ENCODE measurements at regions not wholly inside any gene's neighbourhood (a gene's known extent, or its start where the extent isn't known, plus 50 kb on each side); places are given as distances from the start of the nearest gene placed in this dataset.
"Not testable (repeated sequence)": the region's sequence is repeated elsewhere in the genome, so short reads cannot be mapped to it uniquely, and the experiment has no call there.

DNA sequence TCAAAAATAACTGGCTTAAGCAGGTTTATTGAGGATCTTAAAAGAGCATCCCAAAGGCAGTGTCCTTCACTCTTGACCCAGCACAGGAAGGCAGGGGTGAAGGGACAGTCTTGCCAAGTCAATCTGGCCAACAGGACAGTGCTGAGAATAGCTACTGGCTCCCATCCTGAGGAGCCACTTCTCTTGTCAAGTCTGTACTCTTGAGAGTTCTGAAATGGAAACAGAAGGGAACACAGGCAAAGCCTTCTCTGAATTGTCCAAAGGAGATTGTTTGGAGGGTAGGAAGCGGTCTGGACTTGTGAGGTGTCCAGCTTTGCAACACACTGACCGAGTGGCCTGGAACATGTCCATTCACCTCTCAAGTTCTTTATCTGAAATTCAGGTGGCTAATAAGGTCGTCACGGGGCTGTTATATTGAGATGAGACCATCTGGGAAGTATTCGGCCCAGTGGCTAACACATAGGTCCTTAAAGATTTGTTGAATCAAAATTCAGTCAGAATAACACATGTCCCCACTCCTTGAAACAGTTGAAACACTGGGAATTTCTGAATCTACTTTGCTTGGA, 99.5 kb upstream of the FHL2 start:
- no peak for DNase-seq

DNA sequence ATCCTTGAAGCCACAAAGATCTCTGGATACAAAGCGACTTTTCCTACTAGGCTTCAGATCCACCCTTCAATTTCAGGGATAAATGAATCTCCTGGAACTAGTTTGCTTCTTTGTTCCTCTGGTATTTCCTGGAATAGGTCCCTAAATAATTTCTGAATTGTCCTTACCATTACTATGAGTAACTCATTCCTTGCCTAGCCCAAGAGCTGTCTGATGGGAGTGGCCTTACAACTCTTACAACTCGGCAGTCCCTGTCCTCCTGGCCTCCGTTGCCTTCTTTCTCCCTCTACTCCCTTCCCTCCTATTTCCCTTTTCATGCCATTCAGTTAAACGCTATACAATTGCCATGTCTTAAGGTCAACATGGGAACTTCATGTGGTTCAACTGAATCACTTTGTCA, 98.2 kb upstream of the FHL2 start:
- DNase-seq, result no peak

DNA sequence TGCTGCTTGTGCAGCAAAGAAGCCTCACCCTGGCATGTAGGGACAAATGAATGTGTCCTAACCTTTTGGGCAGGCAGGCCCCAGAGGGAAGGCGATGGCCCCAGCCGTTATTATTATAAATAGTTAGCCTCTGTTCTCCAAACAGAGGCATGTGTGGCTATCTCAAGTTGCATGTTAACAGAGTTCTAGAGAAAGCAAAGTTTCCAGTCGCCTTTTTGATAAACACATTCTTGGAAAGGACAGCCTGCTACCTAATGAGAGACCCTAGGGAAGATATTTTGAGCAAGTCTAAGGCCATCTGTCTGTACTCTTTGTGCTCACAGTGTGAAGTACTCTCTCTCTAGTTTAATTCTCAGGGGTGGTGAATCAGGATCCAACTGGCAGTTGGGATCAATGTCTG, 97.4 kb upstream of the FHL2 start:
- DNase-seq, result no peak

DNA sequence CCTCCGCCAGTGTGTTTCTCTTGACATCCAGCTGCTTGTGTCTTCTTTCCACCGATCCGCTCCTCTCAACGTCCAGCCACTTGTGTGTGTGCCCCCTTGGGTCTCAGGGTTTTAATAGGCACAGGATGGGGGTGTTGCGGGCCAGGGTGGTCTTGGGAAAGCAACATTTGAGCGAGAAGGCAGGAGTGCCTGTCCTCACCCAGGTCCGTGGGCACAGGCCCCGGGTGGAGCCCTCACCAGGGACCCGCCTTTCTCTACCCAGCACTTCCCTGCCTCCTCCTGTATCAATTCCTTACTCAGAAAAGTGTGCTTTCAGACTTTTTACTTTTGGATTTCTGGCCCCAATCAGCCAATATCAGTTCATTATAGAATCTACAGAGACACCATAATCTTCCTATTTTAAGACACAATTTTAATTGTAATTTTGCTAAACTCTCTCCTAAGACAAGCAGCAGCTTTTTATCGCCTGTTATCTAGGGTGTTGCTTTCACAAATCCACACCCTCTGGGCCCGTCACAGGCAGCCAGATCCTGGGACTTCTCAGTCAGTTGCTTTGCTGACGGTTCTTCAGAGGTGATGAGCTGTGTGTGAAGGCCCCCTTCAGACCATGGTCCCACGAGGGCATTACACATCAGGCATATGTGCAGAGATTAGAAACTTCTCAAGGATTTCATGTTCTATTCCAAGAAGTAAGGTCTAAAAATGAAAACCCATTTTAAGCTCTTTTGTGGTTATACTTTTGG, 96.0 kb upstream of the FHL2 start:
- no peak for DNase-seq

DNA sequence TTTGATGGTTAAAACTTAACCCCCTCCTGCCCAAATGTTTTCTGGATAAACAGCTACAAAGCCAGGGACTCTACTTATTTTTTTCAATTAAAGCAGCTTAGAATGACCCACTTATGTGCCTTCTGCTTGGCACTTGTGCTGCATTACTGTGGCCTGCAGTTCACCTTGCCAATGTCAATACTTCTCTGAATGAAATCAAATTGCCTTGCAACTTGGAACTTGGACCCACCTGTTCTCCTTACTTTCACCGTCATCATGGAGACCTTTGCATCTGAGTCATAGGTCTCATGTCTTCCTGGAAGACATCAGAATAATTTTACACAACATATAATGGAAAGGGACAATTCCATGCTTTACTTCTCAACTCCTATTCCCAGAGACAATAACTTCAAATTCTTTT, 92.1 kb upstream of the FHL2 start:
- DNase-seq, result no peak

DNA sequence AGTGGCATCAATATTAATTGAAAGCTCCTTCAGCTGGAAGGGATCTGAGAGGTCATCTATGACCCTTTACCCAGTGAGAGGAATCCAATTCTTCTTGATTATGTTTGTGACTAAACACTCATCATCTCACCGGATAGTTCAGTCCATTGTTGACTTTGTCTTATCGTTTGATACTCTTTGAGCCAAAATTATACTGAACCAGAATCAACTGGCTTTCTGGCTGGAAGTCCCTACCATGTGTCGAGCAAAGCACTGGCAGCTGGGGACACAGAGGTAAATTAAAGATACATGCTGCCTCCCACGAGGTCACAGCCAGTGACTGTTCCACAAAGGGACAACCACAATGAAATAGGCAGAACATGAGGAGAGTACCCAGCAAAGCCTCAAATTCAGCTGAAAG, 91.4 kb upstream of the FHL2 start:
- DNase-seq, result no peak

GRCh38 chr2:105489168-105489878, 90.5 kb upstream of the FHL2 start:
- no peak for DNase-seq

DNA sequence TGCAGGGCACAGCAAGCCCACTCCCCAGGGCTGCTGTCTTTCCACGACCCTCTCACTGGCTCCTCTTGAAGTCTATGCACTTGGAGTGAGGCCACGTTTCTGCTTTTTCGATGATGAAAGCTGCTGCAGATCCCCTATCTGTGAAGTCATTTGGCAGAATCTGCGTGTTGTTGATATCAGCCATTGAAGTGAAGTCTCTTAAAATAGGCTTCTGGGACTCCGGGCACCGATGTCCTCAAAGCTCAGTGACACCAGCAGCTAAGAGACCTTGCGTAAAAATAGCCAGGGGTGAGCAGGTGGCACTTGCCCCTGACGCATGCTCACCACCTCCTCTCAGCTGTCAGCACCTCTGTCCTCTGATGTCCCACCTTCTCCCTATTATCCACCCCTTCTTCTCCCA, 89.4 kb upstream of the FHL2 start:
- DNase-seq, result no peak

- DNase-seq, result no peak
Observed at GRCh38 chr2:105487142-105488069, 88.6 kb upstream of the FHL2 start.

GRCh38 chr2:105486762-105487141, 87.9 kb upstream of the FHL2 start:
- no peak for DNase-seq

DNA sequence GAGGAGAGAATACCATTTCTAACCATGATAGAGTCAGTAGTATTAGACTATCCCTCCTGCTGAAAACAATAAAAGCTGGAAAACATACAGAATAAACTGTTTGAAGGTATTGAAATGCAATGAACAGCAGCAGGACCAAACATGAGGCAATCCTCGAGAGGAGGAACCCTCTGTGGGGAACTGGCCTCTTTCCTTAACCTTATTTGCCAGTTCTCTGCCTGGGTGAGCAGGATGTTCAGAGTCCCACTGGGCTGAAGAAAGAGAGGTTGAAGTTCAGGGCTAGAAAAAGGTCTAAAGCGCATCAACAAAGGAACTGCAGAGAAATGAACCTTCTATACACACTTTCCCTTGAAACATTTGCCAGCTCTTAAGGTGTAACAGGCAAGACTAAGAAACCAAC, 79.8 kb upstream of the FHL2 start:
- DNase-seq, result no peak

GRCh38 chr2:105477050-105477620, 78.3 kb upstream of the FHL2 start:
- DNase-seq, result not testable (repeated sequence)

- no peak for DNase-seq
Observed at GRCh38 chr2:105473011-105473410, 74.2 kb upstream of the FHL2 start.

GRCh38 chr2:105470979-105471378, 72.1 kb upstream of the FHL2 start:
- no peak for DNase-seq

DNA sequence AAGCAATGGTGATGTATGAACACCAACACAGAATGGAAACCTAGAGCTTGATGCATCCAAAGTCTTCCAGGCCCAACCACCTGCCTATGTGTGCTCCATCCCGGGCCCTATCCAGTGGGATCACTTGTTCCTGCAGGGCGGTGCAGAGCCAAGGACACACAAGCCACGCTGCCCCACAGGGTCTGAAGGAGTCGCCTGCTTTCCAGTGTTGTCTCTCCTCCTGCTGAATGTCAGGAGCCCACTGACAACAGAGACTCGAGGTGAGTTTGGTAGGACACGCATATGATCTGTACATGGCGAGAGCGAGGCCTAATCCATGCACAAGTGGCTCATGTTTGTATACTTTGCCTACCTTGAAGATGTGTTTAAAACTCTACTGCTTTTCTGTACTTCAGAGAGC, 70.9 kb upstream of the FHL2 start:
- DNase-seq, result no peak

- no peak for DNase-seq
Observed at GRCh38 chr2:105468582-105469042, 69.8 kb upstream of the FHL2 start.

- DNase-seq, result no peak
Observed at GRCh38 chr2:105464325-105464724, 65.5 kb upstream of the FHL2 start.

GRCh38 chr2:105460048-105460732, 61.3 kb upstream of the FHL2 start:
- DNase-seq, result no peak

DNA sequence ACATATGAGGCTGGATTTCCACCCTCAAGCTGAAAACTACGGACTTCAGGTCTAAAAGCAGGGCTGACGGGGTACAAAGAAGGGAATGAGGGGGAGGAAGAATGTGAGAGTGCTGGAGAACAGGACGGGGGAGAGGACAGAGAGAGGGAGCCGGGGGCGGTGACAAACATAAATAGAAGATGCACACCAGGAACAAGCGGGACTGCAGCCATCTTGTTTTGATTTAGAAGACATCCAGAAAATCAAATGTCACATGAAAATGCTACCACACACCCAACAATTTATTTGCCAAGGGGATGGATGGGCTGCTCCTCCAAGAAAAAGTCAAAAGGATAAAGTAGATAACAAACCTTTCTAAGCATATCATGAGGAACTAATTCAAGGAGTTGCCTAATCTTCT, 59.2 kb upstream of the FHL2 start:
- no peak for DNase-seq

GRCh38 chr2:105455488-105456003, 56.7 kb upstream of the FHL2 start:
- no peak for DNase-seq
